GM13976 (cell line): ENCODE measurements at regions not wholly inside any gene's neighbourhood (a gene's known extent, or its start where the extent isn't known, plus 50 kb on each side); places are given as distances from the start of the nearest gene placed in this dataset.

ENCODE experiments used
- DNase-seq: peaks from one replicate; pipeline ENCODE4 v3.0.0; 2012; ENCODE audit warnings: low spot score
- in situ Hi-C: fragments of 300-500 bp; cut with MboI; formaldehyde crosslinking; loops from one replicate; pipeline ENCODE4 v1.12.0; 2022; ENCODE audit warnings: low sequenced_read_pairs, mixed read lengths, inconsistent platforms; ENCODE audit not compliant: unreplicated experiment
- TF ChIP-seq, protein P1 (sequence below): IDR thresholded peaks from 2 replicates; pipeline ENCODE4 v1.5.1; 2012; ENCODE audit warnings: borderline replicate concordance, mild to moderate bottlenecking; ENCODE audit not compliant: insufficient read depth; ENCODE audit errors: extremely low read depth, missing control alignments, control extremely low read depth

DNA sequence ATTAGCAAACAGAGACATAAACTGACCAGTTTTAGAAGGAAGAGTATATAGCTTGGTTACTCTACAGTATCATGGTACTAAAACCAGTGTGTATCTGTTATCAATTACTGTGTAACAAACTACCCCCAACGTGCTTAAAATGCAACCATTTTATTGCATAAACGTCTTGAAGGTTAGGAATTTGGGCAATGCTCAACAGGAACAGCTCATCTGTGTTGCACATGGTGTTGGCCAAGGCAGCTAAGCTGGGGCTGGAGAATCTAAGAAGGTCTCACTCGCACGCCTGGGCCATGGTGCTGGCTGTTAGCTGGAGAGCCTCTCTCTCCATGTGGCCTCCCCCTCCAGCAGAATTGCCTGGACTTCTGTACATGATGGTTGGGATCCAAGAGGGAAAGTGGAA, 81.2 kb upstream of the THBS1 start:
- TF ChIP-seq, protein P1, sequence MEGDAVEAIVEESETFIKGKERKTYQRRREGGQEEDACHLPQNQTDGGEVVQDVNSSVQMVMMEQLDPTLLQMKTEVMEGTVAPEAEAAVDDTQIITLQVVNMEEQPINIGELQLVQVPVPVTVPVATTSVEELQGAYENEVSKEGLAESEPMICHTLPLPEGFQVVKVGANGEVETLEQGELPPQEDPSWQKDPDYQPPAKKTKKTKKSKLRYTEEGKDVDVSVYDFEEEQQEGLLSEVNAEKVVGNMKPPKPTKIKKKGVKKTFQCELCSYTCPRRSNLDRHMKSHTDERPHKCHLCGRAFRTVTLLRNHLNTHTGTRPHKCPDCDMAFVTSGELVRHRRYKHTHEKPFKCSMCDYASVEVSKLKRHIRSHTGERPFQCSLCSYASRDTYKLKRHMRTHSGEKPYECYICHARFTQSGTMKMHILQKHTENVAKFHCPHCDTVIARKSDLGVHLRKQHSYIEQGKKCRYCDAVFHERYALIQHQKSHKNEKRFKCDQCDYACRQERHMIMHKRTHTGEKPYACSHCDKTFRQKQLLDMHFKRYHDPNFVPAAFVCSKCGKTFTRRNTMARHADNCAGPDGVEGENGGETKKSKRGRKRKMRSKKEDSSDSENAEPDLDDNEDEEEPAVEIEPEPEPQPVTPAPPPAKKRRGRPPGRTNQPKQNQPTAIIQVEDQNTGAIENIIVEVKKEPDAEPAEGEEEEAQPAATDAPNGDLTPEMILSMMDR, result no peak
- DNase-seq, result no peak
- in situ Hi-C loops, result no loop called here

- no peak for DNase-seq
- TF ChIP-seq, protein P1, result no peak
- in situ Hi-C loops, result no loop called here
These were observed 79.4 kb upstream of the THBS1 start for GRCh38 chr15:39501366-39502081.

- TF ChIP-seq, protein P1, result no peak
- no peak for DNase-seq
- in situ Hi-C loops, result no loop called here
These were observed 78.8 kb upstream of the THBS1 start for GRCh38 chr15:39502082-39502447.

DNA sequence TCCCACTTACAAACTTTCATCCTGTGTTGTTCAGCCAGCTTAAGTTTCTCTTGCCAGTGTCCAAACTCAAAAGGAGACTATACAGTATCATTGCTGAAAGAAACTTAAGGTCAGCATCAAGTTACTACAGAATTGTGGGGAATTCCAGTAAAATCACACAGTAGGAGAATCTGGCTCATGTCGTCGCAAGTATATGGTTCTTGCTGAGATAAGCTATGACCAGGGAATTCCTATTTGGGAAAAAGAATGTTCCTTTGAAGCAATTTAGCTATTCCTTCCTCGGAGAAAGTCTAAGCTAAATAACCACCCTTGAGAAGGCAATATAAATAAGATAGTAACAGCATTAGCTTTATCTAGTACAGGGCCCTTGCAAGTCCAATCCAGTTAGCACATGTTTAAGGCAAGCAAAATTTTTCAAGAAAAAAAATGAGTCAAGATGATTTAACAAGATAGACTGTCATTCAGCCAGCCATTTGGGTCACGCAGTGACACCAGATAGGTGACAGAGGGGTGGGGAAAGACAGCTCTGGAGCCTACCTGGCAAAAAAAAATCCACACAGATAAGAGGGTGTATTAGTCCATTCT, 78.2 kb upstream of the THBS1 start:
- TF ChIP-seq, protein P1, result no peak
- in situ Hi-C loops, result no loop called here
- no peak for DNase-seq

DNA sequence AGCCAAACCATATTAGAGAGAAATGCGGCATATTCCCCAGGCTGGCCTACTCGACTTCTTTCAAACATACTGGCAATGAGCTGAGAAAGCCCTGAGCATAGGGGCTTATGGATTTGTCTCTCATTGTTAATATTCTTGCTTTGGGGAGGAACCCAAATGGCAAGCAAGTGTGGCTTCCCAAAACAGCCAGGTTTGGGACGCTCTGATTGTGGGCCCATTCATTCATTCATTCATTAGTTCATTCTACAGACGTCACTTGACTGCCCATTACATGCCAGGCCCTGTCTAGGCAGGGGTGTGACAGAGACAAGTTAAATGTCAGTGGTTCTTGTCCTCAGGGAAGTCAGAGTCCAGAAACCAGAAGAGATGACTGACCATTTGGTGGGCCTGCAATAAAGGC, 77.4 kb upstream of the THBS1 start:
- no peak for DNase-seq
- in situ Hi-C loops, result no loop called here
- TF ChIP-seq, protein P1, result no peak

- TF ChIP-seq, protein P1, result no peak
- in situ Hi-C loops, result no loop called here
- no peak for DNase-seq
These were observed 76.1 kb upstream of the THBS1 start for GRCh38 chr15:39504808-39505207.
